BJ (cell line): ENCODE measurements at regions not wholly inside any gene's neighbourhood (a gene's known extent, or its start where the extent isn't known, plus 50 kb on each side); places are given as distances from the start of the nearest gene placed in this dataset.
"Not testable (repeated sequence)": the region's sequence is repeated elsewhere in the genome, so short reads cannot be mapped to it uniquely, and the experiment has no call there.

Experiments used
- CTCF ChIA-PET: fragments of 350-600 bp; formaldehyde crosslinking; extraction: SDS; loops from one replicate; lab custom pipeline; 2021; ENCODE audit warnings: antibody characterized with exemption, inconsistent platforms; lab: Yijun Ruan, JAX
- POLR2A ChIA-PET: fragments of 300-600 bp; sonication (Branson Sonifier 250); formaldehyde crosslinking; extraction: SDS; loops from one replicate; lab custom pipeline; 2021; ENCODE audit warnings: antibody characterized with exemption; lab: Charles Lee
- DNase-seq: peaks from one replicate; pipeline ENCODE4 v3.0.0-alpha.2; 2011; ENCODE audit warnings: low read depth
- H3K27me3 ChIP-seq: 2 replicates; pipeline ENCODE4 v1.6.0; 2011; ENCODE audit warnings: low read length; ENCODE audit not compliant: control insufficient read depth, insufficient read depth
- H3K36me3 ChIP-seq: 2 replicates; pipeline ENCODE4 v1.5.1; 2011; ENCODE audit warnings: low read length; ENCODE audit not compliant: control insufficient read depth, insufficient read depth
- H3K4me3 ChIP-seq: 2 replicates; pipeline ENCODE4 v1.5.1; 2011; ENCODE audit warnings: low read depth, mild to moderate bottlenecking, control low read depth, low read length
- TF ChIP-seq, protein P1 (sequence below): IDR thresholded peaks from 2 replicates; pipeline ENCODE4 v1.5.1; 2011; ENCODE audit warnings: low read depth, mild to moderate bottlenecking, control low read depth, inconsistent platforms, low read length, moderate library complexity; ENCODE audit not compliant: insufficient read depth

- DNase-seq: no peak
- Histone ChIP-seq H3K36me3 (no peaks in the 10 kb centered on the region), H3K4me3 (no peak overlapping the region), H3K27me3 (no peaks in the 10 kb centered on the region)
- POLR2A ChIA-PET: no interaction called here
- CTCF ChIA-PET: no interaction called here
- TF ChIP-seq, protein P1, sequence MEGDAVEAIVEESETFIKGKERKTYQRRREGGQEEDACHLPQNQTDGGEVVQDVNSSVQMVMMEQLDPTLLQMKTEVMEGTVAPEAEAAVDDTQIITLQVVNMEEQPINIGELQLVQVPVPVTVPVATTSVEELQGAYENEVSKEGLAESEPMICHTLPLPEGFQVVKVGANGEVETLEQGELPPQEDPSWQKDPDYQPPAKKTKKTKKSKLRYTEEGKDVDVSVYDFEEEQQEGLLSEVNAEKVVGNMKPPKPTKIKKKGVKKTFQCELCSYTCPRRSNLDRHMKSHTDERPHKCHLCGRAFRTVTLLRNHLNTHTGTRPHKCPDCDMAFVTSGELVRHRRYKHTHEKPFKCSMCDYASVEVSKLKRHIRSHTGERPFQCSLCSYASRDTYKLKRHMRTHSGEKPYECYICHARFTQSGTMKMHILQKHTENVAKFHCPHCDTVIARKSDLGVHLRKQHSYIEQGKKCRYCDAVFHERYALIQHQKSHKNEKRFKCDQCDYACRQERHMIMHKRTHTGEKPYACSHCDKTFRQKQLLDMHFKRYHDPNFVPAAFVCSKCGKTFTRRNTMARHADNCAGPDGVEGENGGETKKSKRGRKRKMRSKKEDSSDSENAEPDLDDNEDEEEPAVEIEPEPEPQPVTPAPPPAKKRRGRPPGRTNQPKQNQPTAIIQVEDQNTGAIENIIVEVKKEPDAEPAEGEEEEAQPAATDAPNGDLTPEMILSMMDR: no peak
Measured at GRCh38 chr12:56862264-56862663, 71.9 kb downstream of the SDR9C7 start.

GRCh38 chr12:56853392-56853978 lies 80.7 kb downstream of the SDR9C7 start:
- H3K4me3 ChIP-seq, H3K27me3 ChIP-seq, POLR2A ChIA-PET, H3K36me3 ChIP-seq, DNase-seq, CTCF ChIA-PET: not testable (repeated sequence)

GRCh38 chr12:56851462-56851861 lies 82.7 kb downstream of the SDR9C7 start:
- DNase-seq: no peak
- CTCF ChIA-PET: no interaction called here

DNA sequence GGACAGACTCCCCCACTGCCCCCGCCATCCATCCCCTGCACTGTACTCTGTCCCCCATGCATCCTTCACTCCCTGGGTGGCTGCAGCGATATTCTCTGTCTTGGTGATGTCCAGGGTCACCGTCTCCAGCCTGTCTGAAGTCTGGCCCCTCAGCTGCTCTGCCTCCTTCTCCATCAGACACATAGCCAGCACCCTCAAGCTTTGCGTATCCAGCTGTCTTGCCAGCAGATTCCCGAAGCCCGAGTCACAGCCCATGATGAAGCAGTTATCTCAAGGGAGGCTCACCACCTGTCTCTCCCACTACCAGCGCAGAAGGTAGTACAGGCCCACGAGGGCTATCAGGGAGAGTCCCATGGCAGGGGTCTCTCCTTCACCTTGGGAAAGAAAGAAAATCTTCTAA lies 77.8 kb downstream of the HSD17B6 start:
- ChIA-PET CTCF (interaction anchor here (0.6 to 1.5 kb wide), 3 partner anchors 76 to 195 kb away, joined by 3 to 6 read pairs (median 4); partner anchors contain the start of gene HSD17B6), POLR2A (no interaction called here)
- Histone ChIP-seq H3K36me3 (no peaks in the 10 kb centered on the region), H3K4me3 (no peak overlapping the region), H3K27me3 (no peaks in the 10 kb centered on the region)
- no peak for DNase-seq
- TF ChIP-seq, protein P1: no peak

More at GRCh38 chr12:56851462-56851861, 82.7 kb downstream of the SDR9C7 start:
- Histone ChIP-seq H3K27me3 (no peaks in the 10 kb centered on the region), H3K36me3 (no peaks in the 10 kb centered on the region), H3K4me3 (no peak overlapping the region)
- POLR2A ChIA-PET: no interaction called here
- TF ChIP-seq, protein P1: no peak

DNA sequence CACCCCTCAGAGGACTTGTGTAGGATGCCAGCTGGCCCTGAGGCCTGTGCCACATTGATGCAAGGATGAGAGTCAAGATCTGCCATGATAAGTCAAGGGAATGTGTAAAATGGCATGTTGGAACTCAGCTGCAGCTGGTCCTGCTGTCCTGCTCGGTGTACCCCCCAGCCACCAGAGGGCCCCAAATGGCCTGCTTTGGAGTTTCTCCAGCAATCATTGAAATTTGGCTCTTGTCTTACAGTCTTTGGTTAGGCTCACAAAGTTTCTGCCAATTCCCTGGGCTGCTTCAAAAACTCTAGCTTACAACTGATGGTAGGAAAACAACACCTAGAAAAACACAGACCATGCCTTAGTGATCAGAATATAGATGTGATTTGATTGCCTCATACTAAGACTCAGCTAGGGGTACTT lies 76.8 kb downstream of the HSD17B6 start:
- DNase-seq: no peak
- H3K36me3 ChIP-seq: no peaks in the 10 kb centered on the region
- TF ChIP-seq, protein P1: peak; percentile 33
- ChIA-PET POLR2A (no interaction called here), CTCF (interaction anchor here (1.3 to 1.5 kb wide), 3 partner anchors 32 to 147 kb away, joined by 4 to 11 read pairs (median 6); partner anchors contain the start of gene HSD17B6)
- H3K4me3 ChIP-seq: no peak overlapping the region
- no peaks in the 10 kb centered on the region for H3K27me3 ChIP-seq

DNA sequence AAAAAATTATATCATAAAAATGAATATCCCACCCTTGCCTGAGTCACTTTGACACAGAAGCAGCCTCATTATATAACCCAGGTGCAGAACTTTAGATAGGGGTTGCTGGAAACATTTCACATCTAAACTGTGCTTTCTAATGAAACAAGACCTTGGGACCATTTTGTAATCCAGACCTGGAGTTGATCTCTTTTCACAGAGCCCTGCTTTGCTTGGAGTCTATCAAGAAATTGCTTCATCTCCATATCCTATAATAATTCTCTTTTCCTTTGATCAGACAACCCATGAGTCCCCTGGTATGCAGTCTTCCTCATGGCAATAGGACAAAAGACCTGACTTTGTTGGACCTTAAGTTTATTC lies 76.3 kb downstream of the HSD17B6 start:
- TF ChIP-seq, protein P1: no peak
- ChIA-PET POLR2A (no interaction called here), CTCF (interaction anchor here (1.3 kb wide), 2 partner anchors 32 to 148 kb away, joined by 4 to 11 read pairs; no protein-coding TSS in a partner anchor)
- no peaks in the 10 kb centered on the region for H3K27me3 ChIP-seq
- H3K36me3 ChIP-seq: no peaks in the 10 kb centered on the region
- no peak overlapping the region for H3K4me3 ChIP-seq
- DNase-seq: no peak
